ENCODE measurements at regions not wholly inside any gene's neighbourhood (a gene's known extent, or its start where the extent isn't known, plus 50 kb on each side); places are given as distances from the start of the nearest gene placed in this dataset.

- no peak for TF ChIP-seq CTCF (IDR thresholded peaks at IDR 0.05; ENCODE audit: insufficient read depth, low read length, poor library complexity, severe bottlenecking)
- TF ChIP-seq EZH2phosphoT487 (conservative IDR thresholded peaks at IDR 0.05; ENCODE audit: low read length) = no peak
Observed at GRCh38 chr10:88138319-88138848, 275.0 kb downstream of the PTEN start.

All from SU-DHL-6 (cell line).